ENCODE measurements at regions not wholly inside any gene's neighbourhood (a gene's known extent, or its start where the extent isn't known, plus 50 kb on each side); places are given as distances from the start of the nearest gene placed in this dataset.

DNA sequence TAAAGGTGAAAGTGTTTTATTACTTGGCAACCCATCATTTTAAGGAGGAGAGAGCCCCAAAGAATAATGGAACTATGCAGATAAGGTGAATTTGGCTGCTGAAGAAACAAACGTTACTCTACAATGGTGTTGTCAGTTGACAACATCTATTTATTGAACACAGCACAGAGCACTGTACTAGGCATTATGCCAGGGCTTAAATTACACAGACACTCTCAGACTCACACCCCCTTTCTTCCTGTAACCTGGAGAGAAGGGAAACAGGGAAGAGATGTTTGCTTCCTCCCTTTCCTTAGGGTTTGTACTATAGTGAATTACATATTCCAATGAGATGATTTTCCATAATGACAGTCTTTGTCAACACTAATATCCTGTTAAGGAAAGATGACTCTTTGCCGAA lies 94.0 kb upstream of the ATP5MC3 start:
- H3K27me3 ChIP-seq (ENCODE audit: control insufficient read depth in 2 of 2, insufficient read depth in 2 of 2, low read length in 2 of 2), result peaks cover 2 to 3% of the 10 kb centered on the region in 2 experiments

DNA sequence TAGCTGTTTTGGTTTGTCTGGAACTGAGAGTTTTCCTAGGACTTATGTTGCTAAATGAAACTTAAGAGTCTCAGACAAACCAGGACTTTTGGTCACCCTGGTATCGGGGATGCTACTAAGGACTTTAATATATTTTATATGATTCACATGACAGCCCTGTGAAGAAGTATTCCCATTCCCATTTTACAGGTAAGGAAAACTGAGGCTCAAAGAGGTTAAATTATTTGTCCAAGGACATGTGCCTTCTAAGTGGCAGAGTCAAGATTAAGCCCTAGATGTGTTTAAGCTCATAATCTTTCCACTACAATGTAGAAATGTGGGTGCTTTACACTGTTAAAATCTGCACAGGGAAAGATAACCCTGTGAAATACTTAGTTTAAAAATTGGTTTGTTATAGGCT lies 77.7 kb upstream of the ATP5MC3 start:
- Histone ChIP-seq H3K9me3 (replicated peaks; ENCODE audit: control insufficient read depth, insufficient read depth, low read length) (no peaks in the 10 kb centered on the region), H2AFZ (ENCODE audit: low read depth, low read length) (no peak overlapping the region), H4K20me1 (replicated peaks; ENCODE audit: control insufficient read depth, extremely low read depth, insufficient read depth, low read length) (no peaks in the 10 kb centered on the region), H3K79me2 (ENCODE audit: control insufficient read depth, insufficient read depth, low read length) (no peaks in the 10 kb centered on the region), H3K27ac (ENCODE audit: insufficient read depth, low read depth, low read length) (no peak overlapping the region), H3K9ac (replicated peaks; ENCODE audit: extremely low read depth, insufficient read depth, low read length) (no peak overlapping the region), H3K4me2 (ENCODE audit: insufficient read depth, low read length) (no peak overlapping the region), H3K27me3 (ENCODE audit: control insufficient read depth in 2 of 2, insufficient read depth in 2 of 2, low read length in 2 of 2) (no peaks in the 10 kb centered on the region), H3K4me3 (replicated peaks in 1 of 3; ENCODE audit: insufficient read depth in 1 of 3, low read depth in 1 of 3, low read length in 3 of 3) (no peak overlapping the region), H3K4me1 (ENCODE audit: control insufficient read depth, extremely low read depth, insufficient read depth, low read length) (no peaks in the 10 kb centered on the region), H3K36me3 (ENCODE audit: control insufficient read depth in 2 of 2, extremely low read depth in 1 of 2, insufficient read depth in 2 of 2, low read length in 2 of 2) (no peaks in the 10 kb centered on the region), H3K9me1 (replicated peaks; ENCODE audit: control insufficient read depth, extremely low read depth, insufficient read depth, low read length) (no peaks in the 10 kb centered on the region)
- FAIRE-seq, result no peak
- no TSS peak for BruUV-seq (replicated peaks)
- intact Hi-C loops (cut with micrococcal nuclease), result no loop called here
- ChIA-PET CTCF (interaction anchor here (0.7 to 6.3 kb wide), 4 partner anchors 8 to 56 kb away, joined by 3 to 86 read pairs (median 4); no protein-coding TSS in a partner anchor), POLR2A (no interaction called here)
- no peak for TF ChIP-seq EZH2 (IDR thresholded peaks at IDR 0.05; ENCODE audit: borderline replicate concordance, low read depth, low read length, severe bottlenecking)
- no peak for TF ChIP-seq MYC (IDR thresholded peaks at IDR 0.05; ENCODE audit: low read depth, low read length)
- no peak for TF ChIP-seq CTCF (IDR thresholded peaks at IDR 0.05; ENCODE audit: extremely low read depth in 1 of 2, insufficient read depth in 1 of 2, low read depth in 1 of 2, low read length in 2 of 2)
- TF ChIP-seq JUN (IDR thresholded peaks at IDR 0.05; ENCODE audit: borderline replicate concordance, insufficient read depth, insufficient read length, low read depth), result no peak
- TF ChIP-seq POLR2A (IDR thresholded peaks at IDR 0.05; ENCODE audit: low read depth, low read length), result no peak
- TF ChIP-seq GATA2 (IDR thresholded peaks at IDR 0.05; ENCODE audit: insufficient read depth, insufficient read length, low read depth, low read length), result no peak
- TF ChIP-seq, protein P1, sequence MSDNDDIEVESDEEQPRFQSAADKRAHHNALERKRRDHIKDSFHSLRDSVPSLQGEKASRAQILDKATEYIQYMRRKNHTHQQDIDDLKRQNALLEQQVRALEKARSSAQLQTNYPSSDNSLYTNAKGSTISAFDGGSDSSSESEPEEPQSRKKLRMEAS (IDR thresholded peaks at IDR 0.05; ENCODE audit: insufficient read depth, insufficient read length), result no peak
- TF ChIP-seq FOS (IDR thresholded peaks at IDR 0.05; ENCODE audit: borderline replicate concordance, insufficient read depth, low read length), result no peak
- no peak for TF ChIP-seq POLR2AphosphoS5 (IDR thresholded peaks at IDR 0.05; ENCODE audit: insufficient read depth, low read depth, low read length)
- DNase-seq (ENCODE audit: low read depth, low spot score), result no peak
- dilution Hi-C loops (cut with MboI; ENCODE audit: extremely low pct_ligation_motif_present, low sequenced_read_pairs), result no loop called here

More for the DNA sequence above, 94.0 kb upstream of the ATP5MC3 start:
- intact Hi-C loops (cut with micrococcal nuclease), result no loop called here
- Histone ChIP-seq H2AFZ (ENCODE audit: low read depth, low read length) (no peak overlapping the region), H3K9me1 (replicated peaks; ENCODE audit: control insufficient read depth, extremely low read depth, insufficient read depth, low read length) (no peaks in the 10 kb centered on the region), H3K9me3 (replicated peaks; ENCODE audit: control insufficient read depth, insufficient read depth, low read length) (no peaks in the 10 kb centered on the region), H3K79me2 (ENCODE audit: control insufficient read depth, insufficient read depth, low read length) (no peaks in the 10 kb centered on the region), H3K4me1 (ENCODE audit: control insufficient read depth, extremely low read depth, insufficient read depth, low read length) (no peaks in the 10 kb centered on the region), H3K27ac (ENCODE audit: insufficient read depth, low read depth, low read length) (no peak overlapping the region), H3K4me3 (replicated peaks in 1 of 3; ENCODE audit: insufficient read depth in 1 of 3, low read depth in 1 of 3, low read length in 3 of 3) (no peak overlapping the region), H3K36me3 (ENCODE audit: control insufficient read depth in 2 of 2, extremely low read depth in 1 of 2, insufficient read depth in 2 of 2, low read length in 2 of 2) (no peaks in the 10 kb centered on the region), H3K4me2 (ENCODE audit: insufficient read depth, low read length) (no peak overlapping the region), H3K9ac (replicated peaks; ENCODE audit: extremely low read depth, insufficient read depth, low read length) (no peak overlapping the region), H4K20me1 (replicated peaks; ENCODE audit: control insufficient read depth, extremely low read depth, insufficient read depth, low read length) (no peaks in the 10 kb centered on the region)
- BruUV-seq (replicated peaks), result no TSS peak
- no peak for FAIRE-seq
- CTCF ChIA-PET, result interaction anchor here (1.1 to 4.5 kb wide), 4 partner anchors 9 to 504 kb away, joined by 3 to 30 read pairs (median 3); no protein-coding TSS in a partner anchor
- TF ChIP-seq, protein P1 (IDR thresholded peaks at IDR 0.05; ENCODE audit: insufficient read depth, insufficient read length), result no peak
- DNase-seq (ENCODE audit: low read depth, low spot score), result no peak
- dilution Hi-C loops (cut with MboI; ENCODE audit: extremely low pct_ligation_motif_present, low sequenced_read_pairs), result no loop called here
- POLR2A ChIA-PET, result no interaction called here

Measured in endothelial cell of umbilical vein (primary cell).